ENCODE measurements at regions not wholly inside any gene's neighbourhood (a gene's known extent, or its start where the extent isn't known, plus 50 kb on each side); places are given as distances from the start of the nearest gene placed in this dataset.
"Not testable (repeated sequence)": the region's sequence is repeated elsewhere in the genome, so short reads cannot be mapped to it uniquely, and the experiment has no call there.

- DNase-seq (ENCODE audit: low spot score): no peak
These were observed 258.9 kb upstream of the SOX4 start for GRCh38 chr6:21334651-21335050.

- no peak for DNase-seq (ENCODE audit: low spot score)
These were observed 258.0 kb upstream of the SOX4 start for GRCh38 chr6:21335591-21335990.

GRCh38 chr6:21337263-21337662, 256.3 kb upstream of the SOX4 start:
- no peak for DNase-seq (ENCODE audit: low spot score)

GRCh38 chr6:21340573-21340972, 253.0 kb upstream of the SOX4 start:
- no peak for DNase-seq (ENCODE audit: low spot score)

GRCh38 chr6:21341910-21342309, 251.6 kb upstream of the SOX4 start:
- no peak for DNase-seq (ENCODE audit: low spot score)

- no peak for DNase-seq (ENCODE audit: low spot score)
These were observed 251.1 kb upstream of the SOX4 start for GRCh38 chr6:21342501-21342900.

GRCh38 chr6:21345704-21346103, 247.8 kb upstream of the SOX4 start:
- not testable (repeated sequence) for DNase-seq (ENCODE audit: low spot score)

DNA sequence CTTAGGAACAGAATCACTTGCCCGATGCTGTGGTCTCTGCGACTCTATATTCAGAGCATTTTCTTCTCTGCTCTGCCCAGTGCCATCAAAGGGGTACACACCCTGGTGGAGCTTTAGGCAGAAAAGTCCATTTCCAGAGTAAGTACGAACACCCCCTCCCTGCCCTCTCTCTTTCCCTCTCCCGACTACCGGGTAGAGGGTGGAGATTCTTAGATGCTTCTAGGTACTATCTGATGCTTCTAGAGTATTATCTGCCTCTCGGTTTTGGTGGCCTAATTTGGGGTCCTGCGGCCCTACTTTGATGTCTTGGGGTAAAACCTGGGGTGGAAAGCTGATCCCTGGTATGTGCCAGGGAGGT, 245.4 kb upstream of the SOX4 start:
- DNase-seq (ENCODE audit: low spot score): no peak

- DNase-seq (ENCODE audit: low spot score): peak; percentile 35
These were observed 244.9 kb upstream of the SOX4 start for GRCh38 chr6:21348504-21349195.

DNA sequence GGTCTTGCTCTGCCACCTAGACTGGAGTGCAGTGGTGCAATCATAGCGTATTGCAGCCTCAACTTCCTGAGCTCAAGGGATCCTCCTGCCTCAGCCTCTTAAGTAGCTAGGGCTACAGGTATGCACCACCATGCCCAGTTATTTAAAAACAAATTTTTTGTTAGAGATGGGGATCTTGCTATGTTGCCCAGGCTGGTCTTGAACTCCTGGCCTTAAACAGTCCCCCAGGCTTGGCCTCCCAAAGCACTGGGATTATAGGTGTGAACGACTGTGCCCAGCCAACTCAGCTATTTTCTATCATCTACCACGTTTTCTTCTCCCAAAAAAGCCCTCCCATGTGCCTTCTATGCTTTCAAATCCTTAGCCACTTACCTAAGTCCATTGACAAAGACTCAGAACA, 243.7 kb upstream of the SOX4 start:
- DNase-seq (ENCODE audit: low spot score): no peak

DNA sequence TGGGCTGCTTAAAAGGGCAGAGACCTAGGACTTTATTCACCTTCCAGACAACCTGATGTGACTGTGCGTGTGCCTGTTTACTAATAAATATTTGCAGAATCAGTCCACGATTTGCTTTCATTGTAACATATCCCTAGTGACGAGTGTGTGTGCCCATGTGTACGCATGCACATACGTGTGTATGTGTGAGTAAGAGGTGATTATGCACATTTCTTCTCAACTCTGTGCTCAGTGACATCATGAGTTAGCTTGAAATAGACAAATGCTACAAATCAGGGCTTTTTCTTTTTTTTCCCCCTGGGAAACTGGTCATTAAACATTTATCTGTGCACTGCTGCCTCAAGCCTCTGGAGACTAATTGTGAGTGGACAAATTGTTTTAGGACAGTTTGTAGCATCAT, 242.6 kb upstream of the SOX4 start:
- DNase-seq (ENCODE audit: low spot score): no peak

DNA sequence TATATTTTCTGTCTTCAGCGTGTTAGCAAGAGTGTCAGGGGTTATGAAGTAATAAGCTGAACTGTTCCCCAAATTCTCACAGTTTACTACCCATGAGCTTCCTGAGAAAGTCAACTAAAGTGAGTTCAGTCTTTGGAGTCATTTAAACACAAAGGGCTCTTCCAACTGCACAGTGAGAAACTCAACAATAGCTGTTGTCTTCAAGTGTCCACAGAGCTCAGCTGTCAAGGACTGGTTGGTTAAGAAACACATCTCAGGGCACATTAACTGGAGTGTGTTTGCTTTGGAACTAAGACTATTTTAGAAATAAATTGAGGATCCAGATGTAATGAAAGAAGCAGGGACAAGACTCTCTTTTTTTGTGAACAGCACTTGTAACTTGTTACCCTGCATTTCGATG, 241.4 kb upstream of the SOX4 start:
- DNase-seq (ENCODE audit: low spot score): no peak

GRCh38 chr6:21354805-21355238, 238.7 kb upstream of the SOX4 start:
- no peak for DNase-seq (ENCODE audit: low spot score)

DNA sequence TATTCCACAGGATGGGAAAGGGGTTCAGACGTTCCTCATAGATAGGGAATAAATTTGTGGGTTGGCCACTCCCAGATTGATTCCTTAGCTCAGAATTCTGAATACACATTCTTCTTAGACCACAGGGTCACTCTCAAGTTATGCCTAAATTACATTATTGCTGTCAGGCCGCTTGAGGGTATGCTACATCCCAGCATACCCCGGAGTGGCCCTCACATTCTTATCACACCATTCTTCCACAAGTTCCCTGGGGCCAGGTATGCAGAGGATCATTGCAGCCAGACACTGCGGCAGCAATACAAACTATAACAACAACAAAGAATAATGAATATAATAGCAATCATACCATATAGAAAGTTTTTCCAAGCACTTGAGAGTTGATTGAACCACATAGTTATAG, 237.9 kb upstream of the SOX4 start:
- no peak for DNase-seq (ENCODE audit: low spot score)

DNA sequence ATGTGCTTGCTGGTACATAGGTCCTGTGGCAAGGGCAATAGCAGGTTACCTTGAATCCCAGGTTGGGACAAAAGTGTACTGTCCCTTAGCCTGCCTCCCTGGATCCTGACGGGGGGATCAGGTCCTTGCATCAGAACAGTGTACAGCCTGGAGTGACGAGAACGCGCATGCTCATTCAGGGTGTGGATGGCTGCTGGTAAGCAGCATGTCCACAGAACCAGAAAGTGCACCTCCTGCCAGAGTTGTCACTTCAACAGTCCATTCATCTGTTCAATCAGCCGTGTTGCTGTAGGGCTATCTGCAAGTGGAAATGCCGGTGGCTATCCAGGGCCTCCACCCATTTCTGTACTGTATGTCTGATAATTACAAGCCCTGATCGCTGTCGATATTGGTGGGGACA, 236.3 kb upstream of the SOX4 start:
- DNase-seq (ENCODE audit: low spot score): no peak

GRCh38 chr6:21359926-21360325, 233.6 kb upstream of the SOX4 start:
- no peak for DNase-seq (ENCODE audit: low spot score)

GRCh38 chr6:21360336-21360735, 233.2 kb upstream of the SOX4 start:
- DNase-seq (ENCODE audit: low spot score): no peak

DNA sequence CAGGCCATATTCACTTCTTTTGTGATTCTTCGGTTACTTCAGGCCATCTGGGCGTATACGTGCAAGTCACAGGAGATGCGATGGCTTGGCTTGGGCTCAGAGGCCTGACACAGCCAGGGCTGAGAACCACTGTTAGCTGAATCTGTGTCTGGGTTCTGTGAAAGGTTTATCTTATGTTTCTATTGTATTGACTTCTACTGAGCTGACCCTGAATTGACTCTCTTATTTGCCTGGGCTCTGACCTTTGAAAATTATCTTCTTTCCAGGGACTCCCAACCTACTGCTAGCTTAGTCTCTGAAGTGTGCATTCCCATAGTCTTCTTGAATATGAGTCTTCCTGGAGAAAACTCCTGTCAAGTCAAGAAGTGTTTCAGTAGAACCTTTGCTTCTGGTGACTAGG, 226.4 kb upstream of the SOX4 start:
- DNase-seq (ENCODE audit: low spot score): no peak

DNA sequence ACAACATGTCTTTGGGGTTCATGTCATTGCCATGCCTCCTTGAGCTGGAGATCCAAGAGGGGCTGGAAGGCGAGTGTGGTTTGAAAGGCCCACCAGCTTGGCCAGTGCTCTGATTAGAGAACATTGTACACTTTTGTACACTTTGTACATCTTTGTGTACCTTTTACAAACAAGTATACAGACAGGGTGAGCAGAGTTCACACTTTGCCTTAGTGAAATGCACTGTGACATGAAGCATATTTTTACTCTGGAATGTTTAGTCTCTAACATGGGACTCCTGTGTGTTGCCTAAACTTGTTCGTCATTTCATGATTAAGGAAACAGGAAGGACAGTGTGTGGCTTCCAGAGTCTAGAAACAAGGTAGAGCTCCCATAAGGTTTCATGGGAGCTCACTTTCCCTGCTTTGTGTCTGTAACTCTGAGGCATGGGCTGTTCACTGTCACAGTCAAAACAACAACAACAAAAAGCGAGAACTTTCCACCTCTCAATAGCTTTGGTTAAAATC, 225.8 kb upstream of the SOX4 start:
- DNase-seq (ENCODE audit: low spot score): no peak

DNA sequence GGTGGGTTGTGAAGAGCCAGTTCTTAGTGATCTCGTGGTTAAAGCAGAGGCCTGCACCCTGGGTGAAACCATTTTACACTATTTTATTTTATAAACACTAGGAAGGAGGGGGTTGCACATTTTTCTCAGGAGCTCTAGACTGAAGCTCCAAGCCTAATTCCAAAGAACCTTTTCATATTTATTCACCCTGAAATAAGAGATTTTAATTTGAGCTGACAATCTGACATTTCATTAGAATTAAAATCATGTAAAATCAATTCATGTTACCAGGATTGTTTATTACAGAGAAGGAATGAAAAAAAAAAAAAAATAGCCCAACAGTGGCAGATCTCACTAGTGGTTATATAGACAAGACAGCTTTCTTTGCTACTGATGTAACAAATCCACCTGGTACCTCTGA, 222.5 kb upstream of the SOX4 start:
- DNase-seq (ENCODE audit: low spot score): no peak

DNA sequence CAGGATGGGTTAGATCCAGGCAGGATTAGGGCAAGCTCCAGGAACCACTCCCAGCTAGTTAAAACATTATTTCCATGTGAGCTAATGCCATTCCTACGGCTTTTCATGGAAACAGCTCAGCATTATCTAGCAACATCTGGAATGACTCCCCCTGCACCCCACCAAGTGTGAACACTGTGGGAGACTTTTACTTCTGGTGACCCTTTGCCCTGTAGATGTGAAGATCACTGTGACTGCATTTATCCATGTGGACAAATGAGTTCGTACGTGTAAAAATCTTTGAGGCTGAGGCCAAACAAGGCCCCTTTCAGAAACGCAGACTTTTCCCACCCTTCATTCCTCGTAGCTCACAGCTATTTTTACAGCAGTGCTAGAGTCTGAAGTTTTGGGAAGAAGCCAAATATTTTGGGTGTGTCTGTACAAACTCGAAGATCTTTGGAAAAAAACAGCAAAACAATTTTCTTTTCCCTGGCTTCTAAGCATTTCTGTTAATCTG, 221.8 kb upstream of the SOX4 start:
- DNase-seq (ENCODE audit: low spot score): peak; percentile 36

GRCh38 chr6:21375151-21376116, 218.1 kb upstream of the SOX4 start:
- DNase-seq (ENCODE audit: low spot score): no peak

- no peak for DNase-seq (ENCODE audit: low spot score)
These were observed 216.2 kb upstream of the SOX4 start for GRCh38 chr6:21377356-21377755.

Measured in GM03348 (cell line).